ENCODE measurements at regions not wholly inside any gene's neighbourhood (a gene's known extent, or its start where the extent isn't known, plus 50 kb on each side); places are given as distances from the start of the nearest gene placed in this dataset.
A peak's percentile ranks its signal among the peaks of the same experiment; 100 is the strongest.
"Not testable (repeated sequence)": the region's sequence is repeated elsewhere in the genome, so short reads cannot be mapped to it uniquely, and the experiment has no call there.

GRCh38 chr4:138658518-138658917 is 357.1 kb upstream of the NOCT start:
- no peak for DNase-seq

GRCh38 chr4:138656990-138657389 is 358.6 kb upstream of the NOCT start:
- no peak for DNase-seq

- no peak for DNase-seq
These were observed 359.6 kb upstream of the NOCT start for GRCh38 chr4:138655985-138656384.

GRCh38 chr4:138655286-138655685 is 360.3 kb upstream of the NOCT start:
- DNase-seq, result no peak

GRCh38 chr4:138650929-138651448 is 364.6 kb upstream of the NOCT start:
- DNase-seq, result peak; percentile 32

GRCh38 chr4:138650495-138650894 is 365.1 kb upstream of the NOCT start:
- no peak for DNase-seq

DNA sequence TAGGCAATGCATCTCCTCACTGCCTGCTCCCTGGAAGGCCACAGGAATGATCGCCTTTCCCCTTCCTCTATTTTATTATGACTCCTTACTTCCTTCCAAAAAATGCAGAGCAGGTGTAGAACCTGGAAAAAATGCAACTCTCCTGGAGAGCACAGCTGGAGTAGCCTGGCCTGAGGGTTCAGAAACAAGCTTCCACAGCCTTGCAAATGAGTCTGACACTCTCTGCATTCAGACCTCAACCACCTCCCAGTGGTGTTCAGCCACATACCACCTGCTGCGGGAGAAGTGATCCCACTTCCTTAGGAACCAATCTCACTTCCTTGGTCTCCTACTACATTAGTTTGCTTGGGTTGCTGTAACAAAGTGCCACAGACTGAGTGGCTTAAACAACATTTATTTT is 368.1 kb upstream of the NOCT start:
- DNase-seq, result no peak

DNA sequence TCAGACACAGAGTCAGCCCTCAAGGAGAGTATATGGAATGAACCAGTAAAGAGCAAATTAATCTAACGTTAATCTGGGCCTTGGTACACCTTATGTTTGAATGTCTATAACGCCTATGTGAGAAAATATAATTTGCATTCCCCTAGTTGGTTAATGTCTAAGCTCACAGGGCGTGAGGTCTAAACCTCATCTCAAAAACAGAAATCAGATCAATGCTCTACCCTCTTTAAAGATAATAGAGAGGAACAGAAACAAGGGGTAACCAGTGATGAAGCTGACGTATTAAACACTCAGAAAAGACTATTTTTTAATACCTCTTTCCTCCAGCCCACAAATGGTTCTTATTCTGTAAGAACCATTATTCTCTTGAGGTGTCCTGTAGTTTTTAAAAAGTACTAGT is 369.2 kb upstream of the NOCT start:
- DNase-seq, result no peak

GRCh38 chr4:138645289-138645688 is 370.3 kb upstream of the NOCT start:
- DNase-seq, result no peak

GRCh38 chr4:138644322-138644721 is 371.3 kb upstream of the NOCT start:
- DNase-seq, result no peak

- DNase-seq, result no peak
These were observed 371.8 kb upstream of the NOCT start for GRCh38 chr4:138643827-138644226.

DNA sequence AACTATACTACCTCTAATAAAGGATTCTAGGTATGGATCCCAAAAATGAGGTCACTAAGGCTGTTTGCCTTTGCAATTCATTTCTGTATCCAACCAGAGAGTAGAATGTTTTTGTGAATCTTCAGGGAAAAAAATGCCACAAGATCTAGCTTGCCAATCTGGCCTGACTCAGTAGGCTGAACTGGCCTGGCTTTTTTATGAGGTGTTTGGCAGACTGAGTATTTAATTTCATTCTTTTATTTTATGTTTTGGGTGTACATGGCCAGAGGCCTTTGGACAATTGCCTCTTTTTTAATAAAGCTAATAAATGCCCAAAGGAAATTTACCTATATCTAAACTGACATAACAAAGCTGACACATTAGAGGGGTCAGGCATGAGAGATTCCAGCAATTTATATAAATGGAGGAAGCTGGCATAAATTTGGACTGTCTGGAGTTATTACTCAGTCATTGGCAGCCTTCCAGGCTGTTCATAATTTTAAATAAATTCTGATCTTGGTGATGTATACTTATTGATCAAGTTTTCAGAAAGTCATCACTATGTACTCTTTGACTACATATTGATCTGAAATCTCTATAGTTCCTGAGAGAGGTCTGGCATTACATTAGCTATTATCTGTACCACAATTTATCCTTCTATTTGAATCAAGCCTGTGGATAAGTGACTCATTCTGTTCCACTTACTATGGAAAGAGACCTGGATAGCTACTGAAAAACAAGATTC is 376.4 kb upstream of the NOCT start:
- no peak for DNase-seq

DNA sequence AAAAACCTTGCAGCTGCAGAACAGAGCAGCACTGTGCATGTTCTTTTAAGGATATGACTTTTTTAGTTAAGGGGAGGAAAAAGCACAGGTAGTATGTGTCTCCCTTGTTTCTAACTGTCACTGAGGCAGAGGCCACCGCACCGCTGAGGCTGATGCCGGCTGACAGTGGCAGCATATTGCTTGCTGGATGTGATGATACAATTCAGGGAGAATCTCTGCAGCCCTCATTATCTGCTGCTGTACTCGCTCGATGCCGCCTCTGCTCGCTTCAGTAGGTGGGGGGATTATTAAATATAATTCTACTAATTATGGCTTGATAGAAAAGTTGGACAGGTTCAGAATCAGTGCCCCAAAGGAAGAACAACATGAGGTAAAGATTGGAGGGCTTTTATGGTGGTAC is 378.8 kb upstream of the NOCT start:
- no peak for DNase-seq

- no peak for DNase-seq
These were observed 380.7 kb upstream of the NOCT start for GRCh38 chr4:138634915-138635314.

GRCh38 chr4:138633580-138633904 is 382.0 kb upstream of the NOCT start:
- no peak for DNase-seq

DNA sequence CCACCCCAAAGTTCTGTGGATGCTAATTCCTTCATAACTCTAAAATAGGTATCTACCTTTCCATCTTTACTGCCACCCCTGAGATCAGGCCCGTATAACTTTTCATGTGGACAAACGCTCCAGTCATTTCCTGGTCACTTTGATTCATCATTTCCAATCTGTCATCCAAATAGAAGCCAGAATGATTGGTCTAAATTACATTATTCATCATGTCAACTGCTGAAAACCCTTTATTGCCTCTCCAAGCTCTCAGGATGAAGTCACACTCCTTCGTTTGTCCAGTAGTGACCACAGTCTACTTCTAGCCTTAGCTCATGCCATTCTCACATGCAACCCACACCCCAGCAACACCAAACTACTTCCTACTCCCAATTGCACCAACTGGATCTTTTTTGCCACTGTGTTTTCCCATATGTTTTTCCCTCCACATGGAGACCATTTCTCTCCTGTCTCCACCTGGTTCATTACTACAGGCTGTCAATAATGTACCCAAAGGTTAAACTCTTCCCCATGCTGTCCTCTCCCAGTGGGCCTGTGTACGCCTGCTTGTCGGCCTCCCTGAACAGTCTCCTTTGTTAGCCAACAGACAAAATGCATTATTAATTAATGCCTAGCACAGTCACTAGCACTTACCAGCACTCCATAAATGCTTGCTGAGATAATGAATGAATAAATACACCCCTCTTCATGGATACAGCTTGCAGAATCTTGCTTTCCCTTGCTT is 382.6 kb upstream of the NOCT start:
- DNase-seq, result no peak

GRCh38 chr4:138630666-138631065 is 384.9 kb upstream of the NOCT start:
- no peak for DNase-seq

- DNase-seq, result no peak
These were observed 385.9 kb upstream of the NOCT start for GRCh38 chr4:138629669-138630068.

DNA sequence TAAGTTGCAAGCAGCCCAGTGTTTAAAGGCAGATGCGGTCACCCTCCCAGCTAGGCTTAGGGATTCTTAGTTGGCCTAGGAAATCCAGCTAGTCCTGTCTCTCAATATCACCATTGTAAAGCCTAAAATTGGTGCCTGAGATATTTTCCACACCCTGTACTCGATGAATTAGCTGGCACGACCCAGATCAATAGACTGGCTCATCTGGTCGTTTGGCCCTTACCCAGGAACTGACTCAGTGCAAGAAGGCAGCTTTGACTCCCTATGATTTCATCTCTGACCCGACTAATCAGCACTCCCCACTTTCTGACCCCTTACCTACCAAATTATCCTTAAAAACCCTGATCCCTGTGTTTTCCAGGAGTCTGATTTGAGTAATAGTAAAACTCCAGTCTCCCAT is 384.9 kb upstream of the SLC7A11 start:
- DNase-seq, result no peak

GRCh38 chr4:138622362-138622761 is 380.2 kb upstream of the SLC7A11 start:
- DNase-seq, result not testable (repeated sequence)

DNA sequence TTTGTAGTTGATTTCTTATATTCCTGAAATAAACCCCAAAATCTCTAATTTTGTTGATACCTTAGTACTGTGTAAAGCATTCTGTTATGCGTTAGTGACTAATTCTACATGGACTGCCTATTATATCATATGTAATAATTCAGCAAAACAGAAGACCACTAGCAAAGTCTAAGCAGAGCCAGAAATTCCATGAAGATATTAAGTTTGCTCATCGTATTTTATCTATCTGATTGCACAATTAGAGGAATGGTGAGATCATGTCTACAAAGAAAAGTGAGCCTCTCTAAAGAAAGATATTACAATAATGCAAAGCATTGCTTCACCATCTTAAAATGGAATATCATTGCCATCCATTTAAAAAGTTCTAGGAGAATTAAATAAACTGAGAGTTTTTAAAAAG is 374.6 kb upstream of the SLC7A11 start:
- DNase-seq, result no peak

DNA sequence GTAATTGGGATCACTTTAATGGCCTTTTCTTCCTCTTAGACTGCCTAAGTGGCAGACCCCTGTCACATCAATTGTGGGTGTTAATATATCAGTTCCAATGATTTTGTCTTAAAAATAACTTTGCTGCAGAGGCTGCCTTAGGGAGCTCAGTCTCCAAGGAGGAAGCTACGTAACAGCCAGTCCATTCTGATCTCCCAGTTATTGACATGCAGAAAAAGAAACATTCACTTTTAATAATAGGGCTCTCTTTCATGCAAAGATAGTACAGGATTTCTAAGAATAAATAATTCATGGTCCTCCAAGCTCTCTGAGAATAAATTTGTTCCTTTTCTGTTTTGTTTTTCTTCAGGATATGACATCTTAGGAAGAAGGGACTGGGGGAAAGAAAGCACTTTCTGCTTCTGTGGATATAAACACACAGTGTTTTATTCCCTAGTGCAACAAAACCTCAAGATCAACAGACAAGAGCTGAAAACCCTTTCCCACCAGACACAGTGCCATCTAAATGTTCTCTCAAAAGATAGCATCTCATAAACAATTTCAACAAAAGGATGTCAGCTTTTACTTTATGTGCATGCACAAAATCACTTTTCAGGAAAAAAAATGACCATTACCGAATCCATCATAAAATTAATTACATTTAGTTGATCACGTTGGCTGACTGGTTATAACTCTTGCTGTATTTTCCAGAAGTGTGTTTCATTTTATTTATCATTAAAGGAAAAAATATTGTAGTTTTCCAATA is 372.4 kb upstream of the SLC7A11 start:
- DNase-seq, result no peak

DNA sequence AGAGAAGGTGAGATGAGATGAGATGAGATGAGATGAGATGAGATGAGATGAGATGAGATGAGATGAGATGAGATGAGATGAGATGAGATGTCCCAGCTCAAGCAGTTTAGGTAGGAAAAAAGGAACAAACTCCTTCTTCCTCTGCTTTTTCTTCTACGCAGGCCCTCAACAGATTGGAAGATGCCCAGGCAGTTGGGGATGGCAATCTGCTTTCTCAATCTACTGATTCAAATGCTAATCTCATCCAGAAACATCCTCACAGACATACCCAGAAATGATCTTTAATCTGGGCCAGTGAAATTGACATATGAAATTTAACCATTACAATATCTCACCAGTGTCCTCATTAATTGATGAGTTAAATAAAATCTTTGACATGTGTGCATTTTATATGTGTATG is 370.3 kb upstream of the SLC7A11 start:
- no peak for DNase-seq

GRCh38 chr4:138611721-138612120 is 369.6 kb upstream of the SLC7A11 start:
- DNase-seq, result no peak

Data from amniotic stem cell (primary cell).